IMR-90 (cell line): ENCODE measurements at regions not wholly inside any gene's neighbourhood (a gene's known extent, or its start where the extent isn't known, plus 50 kb on each side); places are given as distances from the start of the nearest gene placed in this dataset.
"Not testable (repeated sequence)": the region's sequence is repeated elsewhere in the genome, so short reads cannot be mapped to it uniquely, and the experiment has no call there.

ENCODE experiments used
- ATAC-seq: fragments of 200-7000 bp; cut with Tn5 transposase; 2 replicates; pipeline ENCODE4 v1.9.1; 2020; ENCODE audit warnings: low read depth, mild to moderate bottlenecking, moderate library complexity
- BruUV-seq: library from RNA; stranded (reverse); fragments of 400-500 nt; replicated peaks from 2 replicates; lab custom pipeline; 2021; lab: Mats Ljungman, UMichigan
- CTCF ChIA-PET: fragments of 300-600 bp; formaldehyde crosslinking; extraction: SDS; loops from one replicate; lab custom pipeline; 2021; ENCODE audit warnings: antibody characterized with exemption; lab: Yijun Ruan, JAX
- POLR2A ChIA-PET: fragments of 300-600 bp; sonication (Branson Sonifier 250); formaldehyde crosslinking; loops from one replicate; lab custom pipeline; 2022; ENCODE audit warnings: antibody characterized with exemption; ENCODE audit not compliant: unreplicated experiment; lab: Charles Lee
- DNase-seq: peaks from one replicate; pipeline ENCODE4 v3.0.0; 2013
- H2AFZ ChIP-seq: replicated peaks from 2 replicates; pipeline ENCODE3; 2013; ENCODE audit warnings: low read length, mild to moderate bottlenecking; ENCODE audit not compliant: poor library complexity
- H2AK5ac ChIP-seq: 2 replicates; pipeline ENCODE4 v1.6.1; 2013; ENCODE audit warnings: low read depth, low read length, inconsistent platforms
- H2AK9ac ChIP-seq: replicated peaks from 2 replicates; pipeline ENCODE3; 2013; ENCODE audit warnings: mild to moderate bottlenecking, low read depth, low read length, moderate library complexity; ENCODE audit not compliant: poor library complexity
- H2BK120ac ChIP-seq: 2 replicates; pipeline ENCODE4 v1.6.1; 2013; ENCODE audit warnings: low read depth, low read length, inconsistent platforms
- H2BK15ac ChIP-seq: 3 replicates; pipeline ENCODE4 v1.6.1; 2013; ENCODE audit warnings: low read depth, low read length, inconsistent platforms
- H2BK20ac ChIP-seq: 2 replicates; pipeline ENCODE4 v1.6.1; 2013; ENCODE audit warnings: low read depth, mild to moderate bottlenecking, inconsistent platforms, low read length, moderate library complexity
- H2BK5ac ChIP-seq: 2 replicates; pipeline ENCODE4 v1.6.1; 2013; ENCODE audit warnings: mild to moderate bottlenecking, low read depth, low read length, inconsistent platforms; ENCODE audit not compliant: poor library complexity, severe bottlenecking
- H3K14ac ChIP-seq: replicated peaks from 2 replicates; pipeline ENCODE4 v1.6.1; 2013; ENCODE audit warnings: low read depth, low read length, inconsistent platforms
- H3K18ac ChIP-seq: 2 replicates; pipeline ENCODE4 v1.6.1; 2013; ENCODE audit warnings: low read depth, low read length, control low read depth
- H3K23ac ChIP-seq: 2 replicates; pipeline ENCODE4 v1.6.1; 2013; ENCODE audit warnings: low read depth, low read length, inconsistent platforms
- H3K27ac ChIP-seq: 2 replicates; pipeline ENCODE4 v1.5.1; 2013; ENCODE audit warnings: mild to moderate bottlenecking, control low read depth, low read length; ENCODE audit not compliant: insufficient read depth
- H3K27me3 ChIP-seq: 2 replicates; pipeline ENCODE4 v1.6.1; 2013; ENCODE audit warnings: low read length; ENCODE audit not compliant: control insufficient read depth, insufficient read depth
- H3K36me3 ChIP-seq: 2 replicates; pipeline ENCODE4 v1.6.1; 2013; ENCODE audit warnings: low read length, mixed read lengths; ENCODE audit not compliant: control insufficient read depth, insufficient read depth
- H3K4ac ChIP-seq: 2 replicates; pipeline ENCODE4 v1.6.1; 2013; ENCODE audit warnings: low read depth, low read length, inconsistent platforms
- H3K4me1 ChIP-seq: 2 replicates; pipeline ENCODE4 v1.6.1; 2013; ENCODE audit warnings: low read length, mixed read lengths; ENCODE audit not compliant: control insufficient read depth, insufficient read depth
- H3K4me2 ChIP-seq: 2 replicates; pipeline ENCODE4 v1.6.1; 2013; ENCODE audit warnings: low read depth, mild to moderate bottlenecking, control low read depth, low read length, moderate library complexity
- H3K4me3 ChIP-seq: 2 replicates; pipeline ENCODE4 v1.5.1; 2013; ENCODE audit warnings: low read depth, mild to moderate bottlenecking, control low read depth, low read length, moderate library complexity; ENCODE audit not compliant: insufficient read depth
- H3K56ac ChIP-seq: 2 replicates; pipeline ENCODE4 v1.6.1; 2013; ENCODE audit warnings: low read length, inconsistent platforms; ENCODE audit not compliant: insufficient read depth; ENCODE audit errors: extremely low read depth
- H3K79me1 ChIP-seq, 2 experiments: 2 replicates each; pipeline ENCODE4 v1.6.1; 2013; ENCODE audit warnings: low read length in 2 of 2, inconsistent platforms in 1 of 2, low read depth in 1 of 2
- H3K9ac ChIP-seq: 2 replicates; pipeline ENCODE4 v1.6.1; 2013; ENCODE audit warnings: low read depth, low read length, control low read depth
- H3K9me1 ChIP-seq: 2 replicates; pipeline ENCODE4 v1.6.1; 2013; ENCODE audit warnings: low read length, inconsistent platforms; ENCODE audit not compliant: insufficient read depth
- H3K9me3 ChIP-seq: 2 replicates; pipeline ENCODE4 v1.6.1; 2013; ENCODE audit warnings: low read length; ENCODE audit not compliant: control insufficient read depth, insufficient read depth
- H4K20me1 ChIP-seq: 2 replicates; pipeline ENCODE4 v1.6.1; 2013; ENCODE audit warnings: low read length, inconsistent platforms; ENCODE audit not compliant: insufficient read depth
- H4K5ac ChIP-seq: 2 replicates; pipeline ENCODE4 v1.6.1; 2013; ENCODE audit warnings: mild to moderate bottlenecking, low read depth, low read length, control low read depth
- H4K8ac ChIP-seq, 2 experiments: 2 replicates each; pipeline ENCODE4 v1.6.1; 2013; ENCODE audit warnings: low read depth in 2 of 2, low read length in 2 of 2, control low read depth in 1 of 2, inconsistent platforms in 1 of 2
- H4K91ac ChIP-seq: 2 replicates; pipeline ENCODE4 v1.6.1; 2013; ENCODE audit warnings: low read depth, low read length, inconsistent platforms; ENCODE audit not compliant: insufficient read depth
- dilution Hi-C: fragments of 300-500 bp; cut with HindIII; formaldehyde crosslinking; loops from one replicate; pipeline ENCODE4 v1.14.3; 2018; ENCODE audit warnings: low sequenced_read_pairs; ENCODE audit not compliant: unreplicated experiment
- in situ Hi-C: fragments of 300-500 bp; cut with MboI; formaldehyde crosslinking; loops from 3 replicates; pipeline ENCODE4 v1.14.3; 2019; ENCODE audit warnings: low sequenced_read_pairs, inconsistent platforms, mixed read lengths
- intact Hi-C: fragments of 100-400 bp; cut with micrococcal nuclease; formaldehyde crosslinking; loops from 2 replicates; pipeline ENCODE4 v1.10.0; 2022

- H3K56ac ChIP-seq, H3K23ac ChIP-seq, H2BK120ac ChIP-seq, H2BK20ac ChIP-seq, H3K79me1 ChIP-seq, H3K9me1 ChIP-seq, H3K9me3 ChIP-seq, ATAC-seq, H3K4me2 ChIP-seq, H2AFZ ChIP-seq, intact Hi-C loops, H3K36me3 ChIP-seq, H3K4me3 ChIP-seq, H4K8ac ChIP-seq, dilution Hi-C loops, POLR2A ChIA-PET, H2BK5ac ChIP-seq, H3K4me1 ChIP-seq, CTCF ChIA-PET, H3K9ac ChIP-seq, H3K27me3 ChIP-seq, H3K4ac ChIP-seq, H3K14ac ChIP-seq, H4K5ac ChIP-seq, H3K27ac ChIP-seq, H4K91ac ChIP-seq, H4K20me1 ChIP-seq, BruUV-seq, H2AK5ac ChIP-seq, H3K18ac ChIP-seq, DNase-seq, H2AK9ac ChIP-seq, in situ Hi-C loops, H2BK15ac ChIP-seq: not testable (repeated sequence)
Measured at GRCh38 chr1:242653772-242654171, 129.3 kb upstream of the PLD5 start.
